ENCODE measurements at regions not wholly inside any gene's neighbourhood (a gene's known extent, or its start where the extent isn't known, plus 50 kb on each side); places are given as distances from the start of the nearest gene placed in this dataset.

DNA sequence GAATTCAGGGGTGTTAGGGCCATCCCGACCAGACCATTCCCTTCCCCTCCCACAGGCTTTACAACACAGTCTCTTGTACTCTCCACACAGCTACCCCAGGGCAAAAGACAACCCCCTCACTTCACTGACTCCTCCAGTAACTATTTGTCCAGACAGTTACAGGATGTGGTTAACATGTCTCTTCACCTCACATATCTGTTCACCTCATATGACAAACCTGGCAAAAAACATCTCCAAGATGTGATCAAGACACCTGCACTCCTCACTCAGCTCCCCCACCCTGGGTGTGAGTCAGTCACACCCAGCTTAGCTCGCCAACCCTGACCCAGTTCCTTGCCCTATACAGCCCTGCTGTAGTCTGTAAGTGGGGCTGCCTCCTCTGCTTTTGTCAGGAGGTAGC is 490.5 kb upstream of the CHRM3 start:
- no peak for DNase-seq

DNA sequence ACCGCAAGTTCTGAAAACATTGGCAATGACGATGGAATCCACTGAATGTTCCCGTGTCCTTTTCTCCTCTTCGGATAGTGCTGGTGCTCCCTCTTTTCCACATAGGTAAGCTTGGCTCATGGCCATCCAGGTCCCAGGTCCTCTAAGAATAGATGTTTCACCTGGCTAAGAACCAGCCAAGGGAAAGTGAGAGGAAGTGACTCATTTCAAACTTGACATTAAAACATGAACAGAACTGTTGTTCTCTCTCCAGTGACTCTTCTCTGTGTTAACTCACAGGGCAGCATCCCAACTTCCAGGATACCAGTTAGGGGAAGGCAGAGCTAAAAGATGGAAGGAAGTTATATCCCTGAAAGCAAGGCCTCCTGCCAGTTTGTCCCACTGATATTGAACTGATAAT is 493.8 kb upstream of the CHRM3 start:
- no peak for DNase-seq

DNA sequence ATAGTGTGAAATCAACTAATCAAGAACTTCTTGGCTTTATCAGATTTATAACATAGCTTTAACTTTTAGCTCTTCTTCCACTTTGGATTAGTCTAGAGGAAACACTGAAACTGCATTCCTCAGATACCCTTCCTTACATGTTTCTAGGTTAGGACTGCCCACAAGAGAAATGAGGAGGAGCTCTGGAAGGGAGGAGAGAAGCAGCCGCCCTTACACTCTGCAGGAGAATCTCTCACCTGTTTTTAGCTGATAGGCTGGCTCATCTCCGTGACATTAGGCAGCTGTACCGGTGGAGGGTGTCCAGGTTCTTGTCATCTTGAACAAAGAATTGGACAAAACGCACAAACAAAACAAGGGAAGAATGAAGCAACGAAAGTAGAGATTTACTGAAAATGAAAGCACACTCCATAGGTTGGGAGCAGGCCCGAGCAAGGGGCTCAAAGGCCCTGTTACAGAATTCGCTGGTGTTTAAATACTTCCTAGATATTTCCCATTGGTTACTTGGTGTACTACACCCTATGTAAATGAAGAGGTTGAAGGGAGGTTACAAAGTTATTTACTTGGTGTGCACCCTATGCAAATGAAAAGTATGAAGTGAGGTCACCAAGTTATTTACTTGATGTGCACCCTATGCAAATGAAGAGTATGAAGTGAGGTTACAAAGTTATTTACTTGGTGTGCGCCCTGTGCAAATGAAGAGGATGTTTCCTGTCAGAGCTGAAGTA is 524.9 kb upstream of the CHRM3 start:
- DNase-seq: no peak

DNA sequence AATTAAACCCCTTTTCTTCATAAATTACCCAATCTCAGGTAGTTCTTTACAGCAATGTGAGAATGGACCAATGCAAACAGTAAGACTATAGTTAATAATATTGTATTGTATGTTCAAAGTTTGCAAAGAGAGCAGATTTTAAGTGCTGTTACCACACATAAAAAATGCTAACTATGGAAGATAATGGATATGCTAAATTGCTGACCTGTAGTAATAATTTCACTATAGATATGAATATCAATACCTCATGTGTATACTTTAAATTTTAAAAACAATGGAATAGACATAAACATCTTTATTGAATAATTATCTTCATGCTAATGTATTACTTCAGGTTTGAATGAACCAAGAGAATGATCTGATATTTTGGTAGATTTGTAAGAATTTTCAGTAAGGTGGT is 552.4 kb upstream of the CHRM3 start:
- DNase-seq: no peak

DNA sequence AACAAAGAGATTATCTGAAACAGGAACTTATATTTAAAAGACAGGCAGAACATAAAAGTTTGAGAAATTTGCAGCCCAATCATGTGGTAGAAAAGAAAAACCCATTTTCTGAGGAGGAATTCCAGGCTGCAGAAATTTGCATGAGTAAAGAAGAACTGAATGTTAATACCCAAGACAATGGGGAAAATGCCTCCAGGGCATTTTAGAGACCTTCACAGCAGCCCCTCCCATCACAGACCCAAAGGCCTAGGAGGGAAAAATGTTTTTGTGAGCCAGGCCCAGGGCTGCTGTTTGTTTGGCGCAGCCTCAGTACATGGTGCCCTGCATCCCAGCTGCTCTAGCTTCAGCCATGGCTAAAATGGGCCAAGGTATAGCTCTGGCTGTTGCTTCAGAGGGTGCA is 554.3 kb upstream of the CHRM3 start:
- DNase-seq: no peak

DNA sequence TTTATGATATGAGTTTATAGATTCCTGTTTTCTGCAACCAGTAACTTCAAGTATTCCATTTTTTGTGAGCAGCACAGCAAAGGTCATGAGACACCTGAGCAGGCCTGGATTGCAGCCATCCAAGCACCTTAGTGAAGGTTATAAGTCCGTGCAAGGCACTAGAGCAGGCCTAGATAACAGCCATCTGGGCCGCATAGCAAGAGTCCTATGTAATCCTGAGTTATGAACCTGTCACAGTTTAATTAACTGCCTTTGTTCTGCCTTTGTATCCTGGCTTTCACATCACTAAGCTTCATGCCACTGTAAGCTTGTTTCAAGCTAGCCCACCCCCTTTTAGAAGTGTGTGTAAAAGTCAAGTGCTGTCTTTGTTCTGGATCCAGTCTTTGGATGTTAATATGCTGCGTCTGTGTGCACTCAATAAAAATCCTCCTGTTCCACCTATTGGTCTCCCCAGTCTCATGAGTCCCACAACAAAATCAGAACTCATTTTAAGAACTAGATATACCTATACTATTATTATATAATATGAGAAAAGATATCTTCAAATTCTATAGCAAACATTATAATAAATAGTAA is 556.2 kb upstream of the CHRM3 start:
- no peak for DNase-seq

DNA sequence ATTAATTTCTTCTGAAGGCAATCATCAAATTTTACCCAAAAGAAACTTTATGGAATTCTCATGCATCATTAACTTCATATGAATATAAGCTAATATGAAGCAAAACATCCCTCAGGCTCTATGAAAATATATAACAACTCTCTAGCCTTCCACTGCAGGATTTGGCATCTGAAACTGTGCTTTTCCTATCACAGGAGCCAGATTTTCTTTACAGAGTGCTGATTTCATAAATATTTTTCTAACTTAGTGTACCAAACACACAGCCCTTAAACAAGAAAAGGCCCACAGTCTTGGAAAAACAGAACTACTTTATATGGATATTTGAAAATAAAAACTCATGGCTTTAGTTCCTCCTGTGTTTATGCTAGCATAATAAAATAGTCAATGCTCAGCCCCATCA is 559.5 kb upstream of the CHRM3 start:
- DNase-seq: no peak

DNA sequence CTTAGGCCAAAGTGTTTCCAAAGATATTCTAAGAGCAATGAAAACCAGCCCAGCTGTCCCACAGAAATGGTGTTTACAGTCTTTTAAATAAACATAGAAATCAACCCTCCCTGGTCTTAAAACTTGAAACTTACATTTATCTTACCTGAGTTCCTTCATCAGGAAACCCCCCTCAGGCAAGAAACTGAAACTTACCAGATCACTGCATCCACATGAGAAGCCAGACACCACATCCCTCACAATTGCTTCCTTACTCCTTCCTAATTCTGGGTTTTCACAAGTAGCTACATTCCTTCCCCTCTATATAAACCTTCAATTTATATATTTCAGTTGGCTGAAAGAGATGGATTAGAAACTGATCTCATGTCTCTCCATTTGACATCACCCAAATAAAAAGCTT is 563.0 kb upstream of the CHRM3 start:
- no peak for DNase-seq

DNA sequence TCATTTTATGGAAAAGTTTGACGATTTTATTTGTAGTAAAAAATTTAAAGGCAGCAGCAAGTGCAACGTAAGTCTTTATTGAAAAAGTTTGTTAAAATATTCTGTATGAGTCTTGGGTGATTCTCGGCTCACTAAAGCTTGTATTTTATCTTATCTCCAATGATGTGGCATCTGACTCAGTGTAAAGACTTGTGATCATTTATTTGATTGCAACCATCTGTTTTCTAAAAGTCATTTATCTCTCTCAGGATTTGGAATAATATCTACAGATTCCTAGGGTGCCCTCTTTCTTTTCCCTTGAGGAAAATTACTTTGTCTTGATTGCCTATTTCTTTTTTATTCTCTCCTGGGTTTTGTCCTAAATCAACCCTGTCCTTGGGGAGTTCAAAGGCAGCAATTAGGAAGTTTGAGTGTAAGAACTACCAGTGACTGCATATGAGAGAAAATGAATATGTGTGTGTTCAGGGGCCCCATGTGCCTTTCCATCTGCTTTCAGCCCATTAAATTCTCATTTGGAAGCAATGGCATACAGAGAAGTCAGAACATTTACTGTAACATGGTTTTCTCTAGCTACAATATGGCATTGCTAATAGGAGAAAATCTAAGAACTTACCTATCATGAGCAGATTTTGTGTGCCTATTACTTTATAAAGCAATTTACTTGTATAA is 575.0 kb upstream of the CHRM3 start:
- DNase-seq: no peak

DNA sequence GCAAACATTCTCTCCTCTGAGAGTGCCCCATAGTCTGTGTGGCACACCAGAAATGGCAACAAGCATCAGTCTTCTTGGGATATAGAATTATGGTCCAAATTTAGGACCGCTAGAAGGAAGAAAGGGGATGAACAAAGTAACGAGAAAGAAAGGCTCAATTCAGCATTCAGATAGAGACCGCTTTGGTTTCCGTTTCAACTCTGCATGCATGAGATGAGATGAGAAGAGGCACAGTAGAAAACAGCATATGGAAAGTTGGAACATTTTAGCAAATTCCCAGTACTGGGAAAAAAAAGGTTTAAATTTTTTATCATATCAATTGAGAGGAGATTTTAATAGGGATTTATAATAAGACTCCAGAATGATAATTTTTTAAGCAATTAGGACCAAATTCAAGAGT is 595.5 kb upstream of the CHRM3 start:
- DNase-seq: no peak

DNA sequence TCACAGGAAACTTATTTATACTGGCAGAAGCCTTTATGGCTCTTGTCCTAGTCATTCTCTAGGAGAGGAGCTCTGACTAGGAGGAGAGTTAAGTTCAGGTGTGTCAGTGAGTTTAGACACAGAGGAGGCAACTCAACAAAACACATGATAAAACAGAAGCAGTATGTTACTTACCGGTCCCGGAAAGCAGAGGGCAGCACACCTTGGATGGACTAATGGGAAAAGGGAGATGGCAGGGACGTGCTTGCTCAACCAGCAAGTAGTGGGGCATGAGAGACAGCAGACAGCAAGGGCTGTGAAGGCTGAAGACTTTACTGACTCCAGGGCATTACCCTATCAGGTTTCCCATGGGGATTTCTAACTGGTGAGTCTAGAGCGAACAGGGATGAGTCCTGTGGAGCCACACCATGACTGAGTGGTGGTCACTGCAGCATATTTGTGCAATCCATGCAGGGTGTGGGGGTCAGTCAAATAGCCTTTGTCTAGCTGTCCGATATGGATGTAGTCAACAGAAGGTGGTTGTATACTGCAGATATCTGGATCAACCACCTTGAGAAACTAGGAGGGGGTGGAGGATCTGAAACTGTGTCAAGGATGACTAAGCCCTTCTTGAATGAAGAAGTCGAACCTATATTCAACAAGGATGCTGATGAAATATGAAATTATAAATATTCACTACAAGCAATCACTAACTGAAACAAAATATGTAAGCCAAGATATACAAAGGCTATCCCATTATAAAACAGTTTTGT is 596.3 kb upstream of the CHRM3 start:
- no peak for DNase-seq

DNA sequence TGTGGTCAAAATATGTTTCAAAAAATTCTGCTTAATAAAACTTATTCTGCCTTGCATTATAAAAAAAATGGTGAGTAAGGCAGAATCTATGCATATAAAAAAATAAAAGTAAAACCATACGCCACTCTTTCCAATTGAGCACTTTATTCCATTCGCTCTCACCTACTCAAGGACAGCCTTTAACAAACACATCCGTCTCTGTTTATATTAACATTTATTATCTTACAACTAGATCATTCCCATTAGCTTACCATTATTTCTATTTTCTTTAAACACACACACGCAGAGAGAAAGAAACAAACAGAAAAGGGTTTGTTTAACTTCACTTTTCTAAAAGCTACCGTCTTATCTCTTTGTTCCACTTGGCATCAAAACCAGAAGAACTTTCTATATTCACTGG is 598.9 kb upstream of the CHRM3 start:
- DNase-seq: no peak

DNA sequence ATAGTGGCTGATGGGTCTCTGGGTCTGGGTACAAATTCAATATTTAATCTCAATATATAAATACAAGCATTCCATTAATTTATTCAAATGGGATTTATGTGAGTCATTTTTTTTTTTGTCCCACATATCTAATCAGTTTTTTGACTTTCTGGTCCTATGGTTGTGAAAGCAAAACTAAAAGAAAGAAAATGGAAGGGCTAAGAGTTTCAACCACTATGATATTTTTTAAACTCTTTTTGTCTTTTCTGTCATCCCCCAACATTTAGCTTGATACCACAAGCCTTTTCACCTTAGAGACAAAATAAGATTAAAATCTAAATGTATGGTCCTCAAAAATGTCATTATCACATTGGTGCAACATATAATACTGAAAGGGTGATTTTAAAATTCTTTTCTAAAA is 602.7 kb upstream of the CHRM3 start:
- DNase-seq: no peak

DNA sequence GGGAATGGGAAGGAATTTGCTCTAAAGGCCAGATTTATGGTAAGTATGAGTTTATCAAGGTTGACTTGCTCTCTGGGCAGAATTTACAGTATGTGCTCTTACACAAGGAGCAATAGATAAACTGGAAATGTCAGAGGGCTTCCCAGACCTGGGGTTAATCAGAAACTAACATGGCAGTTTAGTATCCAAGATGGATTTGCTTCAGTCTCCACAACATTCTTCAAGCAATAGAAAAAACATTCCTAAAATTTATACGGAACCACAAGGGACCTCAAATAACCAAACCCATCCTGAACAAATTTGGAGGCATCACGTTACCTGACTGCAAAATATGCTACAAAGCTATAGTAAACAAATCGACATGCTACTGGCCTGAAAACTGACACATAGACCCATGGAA is 606.7 kb upstream of the CHRM3 start:
- no peak for DNase-seq

DNA sequence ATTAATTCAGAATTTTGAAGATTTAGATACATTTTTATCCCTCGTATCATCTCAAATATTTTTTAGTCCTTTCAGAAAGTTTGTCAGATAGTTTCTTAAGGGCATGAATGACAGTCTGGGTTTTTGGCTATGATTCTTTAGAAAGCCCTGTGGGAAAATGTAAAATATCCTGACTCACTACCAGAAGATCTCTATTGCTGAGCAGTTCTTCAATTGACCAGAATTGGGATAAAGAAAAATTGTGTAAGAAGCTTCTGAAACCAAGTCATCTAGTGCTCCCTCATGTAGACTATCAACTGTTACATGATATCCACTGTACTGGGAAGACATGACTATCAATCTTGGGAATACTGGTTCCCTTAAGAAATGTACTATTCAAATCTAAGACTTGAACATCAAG is 608.3 kb upstream of the CHRM3 start:
- no peak for DNase-seq

DNA sequence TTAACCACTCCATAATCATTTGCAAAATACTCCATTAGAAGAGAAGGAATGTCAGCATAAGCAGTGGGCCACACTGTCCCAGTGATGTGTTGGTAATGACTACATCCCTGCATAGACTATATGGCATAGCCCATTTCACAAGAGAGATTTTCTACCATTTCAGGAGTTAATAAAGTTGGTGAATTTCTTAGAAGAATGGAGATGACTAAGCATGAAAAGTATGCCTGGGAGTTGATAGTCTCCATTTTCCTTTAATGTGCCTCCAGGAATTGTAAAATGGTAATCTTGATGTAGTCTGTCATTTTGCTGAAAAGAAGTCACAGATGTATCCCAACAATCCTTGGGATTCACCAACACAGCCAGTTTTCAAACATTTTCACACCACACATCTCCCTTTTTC is 608.8 kb upstream of the CHRM3 start:
- no peak for DNase-seq

DNA sequence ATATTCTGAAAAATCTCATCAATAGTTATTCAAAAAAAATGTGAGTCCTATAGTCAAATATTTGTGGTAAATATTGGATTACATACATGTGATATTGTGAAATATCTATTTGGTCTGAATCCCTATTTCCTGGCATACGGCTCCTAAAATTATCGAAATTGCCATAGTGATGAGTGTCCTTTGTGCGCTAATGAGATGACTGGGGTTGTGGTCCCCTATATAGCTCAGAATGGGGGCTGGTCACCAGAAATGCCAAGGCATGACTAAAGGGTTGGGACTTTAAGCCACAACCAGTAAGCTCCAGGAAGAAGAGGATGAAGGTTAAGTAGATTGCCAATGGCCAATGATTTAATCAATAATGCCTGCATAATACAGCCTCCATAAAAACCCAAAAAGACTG is 610.2 kb upstream of the CHRM3 start:
- DNase-seq: no peak

DNA sequence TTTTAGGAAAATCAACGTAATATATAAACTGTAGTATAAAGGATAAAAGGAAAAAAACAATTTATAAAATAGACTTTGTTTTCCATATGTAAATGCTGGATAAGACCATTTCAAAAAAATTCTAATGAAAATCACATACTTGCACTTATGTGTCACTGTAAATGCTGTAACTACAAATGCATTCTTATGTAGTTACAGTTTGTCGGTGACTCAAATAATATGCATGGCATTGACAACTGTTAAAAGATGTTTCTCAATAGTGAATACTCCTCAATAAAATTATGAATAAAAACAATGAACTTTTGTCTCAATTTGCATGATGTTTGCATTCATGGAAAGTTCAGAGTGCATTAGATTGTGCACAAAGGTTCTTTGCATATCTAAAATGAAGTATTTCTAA is 614.0 kb upstream of the CHRM3 start:
- no peak for DNase-seq

DNA sequence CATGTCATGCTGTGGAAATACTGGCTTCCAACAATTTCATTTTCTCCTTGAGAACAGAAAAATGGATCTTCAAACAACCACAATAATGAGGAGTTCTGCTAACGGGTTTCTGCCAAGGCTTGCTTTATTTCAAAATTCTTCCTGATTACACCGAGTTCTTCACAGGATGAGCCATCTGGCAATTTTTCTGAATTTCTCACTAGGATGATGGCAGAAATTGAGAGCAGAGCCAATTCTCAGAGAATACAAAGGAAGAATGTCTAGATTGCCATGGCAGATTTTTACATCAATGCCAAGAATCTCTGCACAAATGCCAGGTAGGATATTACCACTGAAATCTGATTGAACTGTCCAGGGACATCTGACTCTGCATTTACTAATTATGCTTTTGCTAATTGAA is 619.0 kb upstream of the CHRM3 start:
- DNase-seq: peak; percentile 6 to 85

DNA sequence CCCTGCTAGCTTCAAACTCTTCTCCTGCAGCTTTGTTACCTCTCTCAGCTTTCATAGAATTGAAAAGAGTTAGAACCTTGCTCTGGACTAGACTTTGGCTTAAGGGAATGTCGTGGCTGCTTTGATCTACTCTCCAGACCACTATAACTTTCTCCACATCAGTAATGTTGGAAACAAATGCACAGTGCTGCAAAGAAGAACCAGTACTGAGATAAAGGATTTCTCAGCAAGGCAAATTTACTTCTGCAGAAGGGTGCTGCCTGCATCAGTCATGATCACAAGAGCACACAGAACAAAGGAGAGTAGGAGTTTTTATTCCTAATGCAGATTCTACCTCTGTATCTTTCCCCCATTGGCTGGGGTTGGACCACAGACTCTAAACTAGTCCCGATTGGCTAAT is 621.6 kb upstream of the CHRM3 start:
- no peak for DNase-seq

DNA sequence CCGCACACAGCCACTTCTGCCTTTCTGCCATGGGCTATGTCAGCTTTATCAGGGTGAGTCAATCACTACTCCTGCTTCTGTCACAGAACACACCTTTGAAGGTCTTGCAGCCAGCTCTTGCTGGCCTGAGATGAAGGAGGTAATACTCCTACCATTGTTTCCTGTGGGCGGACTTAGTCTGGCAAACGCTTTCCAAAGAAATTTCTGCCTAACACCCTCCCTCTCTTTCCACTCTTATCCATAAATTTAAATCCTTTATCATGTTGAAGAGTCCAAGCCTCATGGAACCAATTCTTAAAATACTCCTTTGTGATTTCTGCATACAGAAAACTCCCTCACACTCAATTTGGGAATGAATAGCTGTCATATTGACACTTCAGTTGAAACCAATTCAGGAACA is 633.1 kb upstream of the CHRM3 start:
- no peak for DNase-seq

DNA sequence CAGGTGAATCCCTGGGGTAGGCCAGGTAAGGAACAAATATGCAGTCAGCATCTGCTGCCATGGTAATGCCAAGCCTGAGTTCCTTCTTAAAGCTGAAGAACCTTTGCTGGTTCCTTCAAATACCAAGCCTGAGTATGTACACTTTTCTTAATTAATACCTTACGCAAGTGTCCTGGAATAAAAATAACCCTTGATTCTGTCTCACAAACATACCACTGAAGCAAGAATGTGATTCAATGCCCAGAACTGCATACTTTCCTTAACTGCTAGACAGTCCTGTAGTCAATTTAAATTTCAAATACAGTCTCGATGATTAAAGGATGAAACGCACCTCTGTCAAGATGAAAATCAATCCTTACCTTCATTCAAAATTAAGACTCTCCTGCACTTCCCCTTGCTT is 634.0 kb upstream of the CHRM3 start:
- no peak for DNase-seq

DNA sequence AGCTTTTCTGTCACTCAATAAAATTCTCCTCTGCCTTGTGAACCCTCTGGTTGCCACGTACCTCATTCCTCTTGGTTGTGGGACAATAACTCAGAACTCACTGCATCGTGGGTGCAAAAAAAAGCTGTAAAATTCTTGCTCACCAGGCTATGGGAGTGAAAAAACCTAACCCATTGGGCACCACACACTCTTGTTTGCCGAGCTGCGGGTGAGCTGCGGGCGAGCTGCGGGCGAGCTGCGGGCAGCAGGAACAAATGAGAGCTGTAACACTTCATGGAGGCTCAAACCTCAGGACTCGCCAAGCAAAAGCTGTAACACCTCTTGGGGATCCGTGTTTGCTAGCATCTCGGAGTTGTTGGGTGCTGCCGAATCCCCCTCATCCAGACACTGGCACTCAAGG is 641.3 kb upstream of the CHRM3 start:
- no peak for DNase-seq

DNA sequence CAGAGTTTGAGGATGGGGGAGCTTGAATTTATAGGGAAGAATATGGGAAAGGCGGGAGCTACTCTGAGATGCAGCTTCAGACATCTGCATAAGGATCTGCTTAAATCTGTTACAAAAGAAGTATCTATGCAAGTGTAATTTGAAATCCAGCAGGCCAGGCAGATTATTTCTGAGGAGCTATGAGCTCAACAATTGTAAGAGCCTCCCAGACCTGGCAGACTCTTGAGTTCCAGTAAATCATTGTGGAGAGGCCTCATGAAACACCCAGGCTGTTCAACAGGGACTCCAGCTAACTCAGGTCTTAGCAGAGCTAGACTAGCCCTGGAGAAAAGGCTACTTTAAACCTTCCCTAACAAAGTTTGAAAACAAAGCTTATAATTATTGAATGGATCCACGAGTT is 647.5 kb upstream of the CHRM3 start:
- DNase-seq: peak; percentile 34 to 52
